Activated CD4-positive, alpha-beta T cell treated with anti-CD3 and anti-CD28 coated beads for 24 hours (primary cell): ENCODE measurements at regions not wholly inside any gene's neighbourhood (a gene's known extent, or its start where the extent isn't known, plus 50 kb on each side); places are given as distances from the start of the nearest gene placed in this dataset.
"Not testable (repeated sequence)": the region's sequence is repeated elsewhere in the genome, so short reads cannot be mapped to it uniquely, and the experiment has no call there.

Experiments used
- DNase-seq, 2 donors: peaks; one replicate each; pipeline ENCODE4 v3.0.0-alpha.2; 2020; ENCODE audit warnings: low read depth in 2 of 2

- no peak for DNase-seq
Observed at GRCh38 chr9:103399535-103399934, 404.4 kb downstream of the CYLC2 start.

GRCh38 chr9:103407260-103407659 is 412.1 kb downstream of the CYLC2 start:
- DNase-seq, result no peak

- no peak for DNase-seq
Observed at GRCh38 chr9:103410059-103410458, 414.9 kb downstream of the CYLC2 start.

GRCh38 chr9:103427696-103428095 is 432.6 kb downstream of the CYLC2 start:
- no peak for DNase-seq

- no peak for DNase-seq
Observed at GRCh38 chr9:103430469-103430868, 435.3 kb downstream of the CYLC2 start.

- no peak for DNase-seq
Observed at GRCh38 chr9:103431809-103432208, 436.7 kb downstream of the CYLC2 start.

- DNase-seq, result no peak
Observed at GRCh38 chr9:103444176-103444575, 449.0 kb downstream of the CYLC2 start.

- no peak for DNase-seq
Observed at GRCh38 chr9:103458826-103459225, 463.7 kb downstream of the CYLC2 start.

GRCh38 chr9:103471241-103471640 is 476.1 kb downstream of the CYLC2 start:
- DNase-seq, result no peak

- DNase-seq, result no peak
Observed at GRCh38 chr9:103474156-103474555, 479.0 kb downstream of the CYLC2 start.

GRCh38 chr9:103483471-103484096 is 488.5 kb downstream of the CYLC2 start:
- DNase-seq, result no peak

GRCh38 chr9:103485138-103485537 is 490.0 kb downstream of the CYLC2 start:
- DNase-seq, result no peak

GRCh38 chr9:103514767-103515166 is 519.6 kb downstream of the CYLC2 start:
- no peak for DNase-seq

GRCh38 chr9:103522409-103522808 is 527.3 kb downstream of the CYLC2 start:
- DNase-seq, result no peak

- DNase-seq, result no peak
Observed at GRCh38 chr9:103530934-103531333, 535.8 kb downstream of the CYLC2 start.

GRCh38 chr9:103533318-103533717 is 538.2 kb downstream of the CYLC2 start:
- DNase-seq, result no peak

GRCh38 chr9:103537426-103537825 is 542.3 kb downstream of the CYLC2 start:
- DNase-seq, result no peak

- DNase-seq, result no peak
Observed at GRCh38 chr9:103545260-103545659, 548.8 kb upstream of the SMC2 start.

GRCh38 chr9:103552712-103553111 is 541.4 kb upstream of the SMC2 start:
- DNase-seq, result no peak

GRCh38 chr9:103574056-103574455 is 520.1 kb upstream of the SMC2 start:
- DNase-seq, result no peak

- no peak for DNase-seq
Observed at GRCh38 chr9:103586721-103587120, 507.4 kb upstream of the SMC2 start.

GRCh38 chr9:103601287-103601686 is 492.8 kb upstream of the SMC2 start:
- DNase-seq, result no peak

GRCh38 chr9:103611950-103612349 is 482.2 kb upstream of the SMC2 start:
- DNase-seq, result not testable (repeated sequence)

- DNase-seq, result no peak
Observed at GRCh38 chr9:103615994-103616393, 478.1 kb upstream of the SMC2 start.
